ENCODE measurements at regions not wholly inside any gene's neighbourhood (a gene's known extent, or its start where the extent isn't known, plus 50 kb on each side); places are given as distances from the start of the nearest gene placed in this dataset.

- TF ChIP-seq NFKB2 (CRISPR knock-in tag; IDR thresholded peaks at IDR 0.05; ENCODE audit: borderline replicate concordance), result peak; percentile 85; the same call in 1 of the 2 replicates
- no peak for TF ChIP-seq MNT (IDR thresholded peaks at IDR 0.05)
- TF ChIP-seq BORCS8-MEF2B (CRISPR knock-in tag; IDR thresholded peaks at IDR 0.05), result peak; percentile 91
- TF ChIP-seq RORA (CRISPR knock-in tag; IDR thresholded peaks at IDR 0.05), result peak; percentile 82; the same call in 1 of the 2 replicates
- TF ChIP-seq SRSF9 (IDR thresholded peaks at IDR 0.05; ENCODE audit: borderline replicate concordance, insufficient read depth, low read depth, low read length, poor library complexity, severe bottlenecking), result no peak
- TF ChIP-seq ZFX (CRISPR knock-in tag; IDR thresholded peaks at IDR 0.05; ENCODE audit: low read depth), result peak; percentile 93
- no peak for TF ChIP-seq NFRKB (IDR thresholded peaks at IDR 0.05)
- TF ChIP-seq, protein P1, sequence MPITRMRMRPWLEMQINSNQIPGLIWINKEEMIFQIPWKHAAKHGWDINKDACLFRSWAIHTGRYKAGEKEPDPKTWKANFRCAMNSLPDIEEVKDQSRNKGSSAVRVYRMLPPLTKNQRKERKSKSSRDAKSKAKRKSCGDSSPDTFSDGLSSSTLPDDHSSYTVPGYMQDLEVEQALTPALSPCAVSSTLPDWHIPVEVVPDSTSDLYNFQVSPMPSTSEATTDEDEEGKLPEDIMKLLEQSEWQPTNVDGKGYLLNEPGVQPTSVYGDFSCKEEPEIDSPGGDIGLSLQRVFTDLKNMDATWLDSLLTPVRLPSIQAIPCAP (CRISPR knock-in tag; IDR thresholded peaks at IDR 0.05; ENCODE audit: low read depth), result no peak
- peak; percentile 24; the same call in 1 of the 2 replicates for TF ChIP-seq RELA (CRISPR knock-in tag; IDR thresholded peaks at IDR 0.05)
- peak; percentile 81 for TF ChIP-seq GATAD2A (CRISPR knock-in tag; IDR thresholded peaks at IDR 0.05)
- TF ChIP-seq ZNF274 (CRISPR knock-in tag; IDR thresholded peaks at IDR 0.05), result peak; percentile 77; the same call in 1 of the 2 replicates
- no peak for TF ChIP-seq ZFAT (CRISPR knock-in tag; conservative IDR thresholded peaks at IDR 0.05)
- TF ChIP-seq ZNF317 (CRISPR knock-in tag; IDR thresholded peaks at IDR 0.05), result peak; percentile 56; the same call in 1 of the 2 replicates
- TF ChIP-seq EHMT2 (IDR thresholded peaks at IDR 0.05; ENCODE audit: borderline replicate concordance, low read depth, low read length), result no peak
- 0 out of 2 replicates have a peak, but pooled peaks have one; percentile 58 for TF ChIP-seq ZNF737 (CRISPR knock-in tag; IDR thresholded peaks at IDR 0.05; ENCODE audit: borderline replicate concordance)
- TF ChIP-seq ZNF777 (CRISPR knock-in tag; IDR thresholded peaks at IDR 0.05), result no peak
- TF ChIP-seq ZNF619 (CRISPR knock-in tag; IDR thresholded peaks at IDR 0.05), result no peak; the same call in 1 of the 2 replicates
- peak; percentile 94 for TF ChIP-seq GFI1 (CRISPR knock-in tag; IDR thresholded peaks at IDR 0.05; ENCODE audit: borderline replicate concordance)
- TF ChIP-seq ZNF773 (CRISPR knock-in tag; IDR thresholded peaks at IDR 0.05; ENCODE audit: borderline replicate concordance), result no peak
- no peak for TF ChIP-seq CEBPB (IDR thresholded peaks at IDR 0.05; ENCODE audit: borderline replicate concordance, low read depth, low read length)
- TF ChIP-seq TIGD3 (CRISPR knock-in tag; IDR thresholded peaks at IDR 0.05; ENCODE audit: borderline replicate concordance), result peak; percentile 91; the same call in 1 of the 2 replicates
- peak; percentile 95 for TF ChIP-seq YEATS2 (CRISPR knock-in tag; IDR thresholded peaks at IDR 0.05; ENCODE audit: borderline replicate concordance)
- 0 out of 2 replicates have a peak, but pooled peaks have one; percentile 24 for TF ChIP-seq SP5 (CRISPR knock-in tag; IDR thresholded peaks at IDR 0.05; ENCODE audit: borderline replicate concordance, low read depth)
- TF ChIP-seq ZNF383 (CRISPR knock-in tag; IDR thresholded peaks at IDR 0.05; ENCODE audit: borderline replicate concordance), result no peak; the same call in 1 of the 2 replicates
- TF ChIP-seq BRD4 (CRISPR knock-in tag; IDR thresholded peaks at IDR 0.05), result 0 out of 2 replicates have a peak, but pooled peaks have one; percentile 26
- no peak for TF ChIP-seq ZNF7 (CRISPR knock-in tag; IDR thresholded peaks at IDR 0.05)
- TF ChIP-seq GLI4 (CRISPR knock-in tag; IDR thresholded peaks at IDR 0.05; ENCODE audit: borderline replicate concordance), result peak; percentile 53; the same call in 1 of the 2 replicates
These were observed 118.3 kb upstream of the SIRPA start (continued) for GRCh38 chr20:1776681-1777475.

Data from HepG2 (cell line).